ENCODE measurements at regions not wholly inside any gene's neighbourhood (a gene's known extent, or its start where the extent isn't known, plus 50 kb on each side); places are given as distances from the start of the nearest gene placed in this dataset.

- H3K36me3 ChIP-seq, result no peaks in the 10 kb centered on the region
- Mint-ChIP-seq H3K4me3 (no peak overlapping the region), H3K4me1 (peaks cover 2% of the 10 kb centered on the region), H3K36me3 (no peaks in the 10 kb centered on the region), H3K27ac (no peak overlapping the region), H3K27me3 (ENCODE audit: insufficient read depth, low read depth) (peaks cover 2% of the 10 kb centered on the region), H3K9me3 (peaks cover 11% of the 10 kb centered on the region)
- no peak overlapping the region for H3K27ac ChIP-seq
- H3K9me3 ChIP-seq (ENCODE audit: low read depth), result no peaks in the 10 kb centered on the region
- no peak overlapping the region for H3K4me3 ChIP-seq
- DNase-seq (ENCODE audit: low spot score), result no peak
- H3K27me3 ChIP-seq, result no peaks in the 10 kb centered on the region
- no peak overlapping the region for H3K9ac ChIP-seq
- TF ChIP-seq EZH2phosphoT487 (IDR thresholded peaks at IDR 0.05) (no peak), EZH2 (IDR thresholded peaks at IDR 0.05) (no peak)
- TF ChIP-seq, protein P1, sequence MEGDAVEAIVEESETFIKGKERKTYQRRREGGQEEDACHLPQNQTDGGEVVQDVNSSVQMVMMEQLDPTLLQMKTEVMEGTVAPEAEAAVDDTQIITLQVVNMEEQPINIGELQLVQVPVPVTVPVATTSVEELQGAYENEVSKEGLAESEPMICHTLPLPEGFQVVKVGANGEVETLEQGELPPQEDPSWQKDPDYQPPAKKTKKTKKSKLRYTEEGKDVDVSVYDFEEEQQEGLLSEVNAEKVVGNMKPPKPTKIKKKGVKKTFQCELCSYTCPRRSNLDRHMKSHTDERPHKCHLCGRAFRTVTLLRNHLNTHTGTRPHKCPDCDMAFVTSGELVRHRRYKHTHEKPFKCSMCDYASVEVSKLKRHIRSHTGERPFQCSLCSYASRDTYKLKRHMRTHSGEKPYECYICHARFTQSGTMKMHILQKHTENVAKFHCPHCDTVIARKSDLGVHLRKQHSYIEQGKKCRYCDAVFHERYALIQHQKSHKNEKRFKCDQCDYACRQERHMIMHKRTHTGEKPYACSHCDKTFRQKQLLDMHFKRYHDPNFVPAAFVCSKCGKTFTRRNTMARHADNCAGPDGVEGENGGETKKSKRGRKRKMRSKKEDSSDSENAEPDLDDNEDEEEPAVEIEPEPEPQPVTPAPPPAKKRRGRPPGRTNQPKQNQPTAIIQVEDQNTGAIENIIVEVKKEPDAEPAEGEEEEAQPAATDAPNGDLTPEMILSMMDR (IDR thresholded peaks at IDR 0.05), result no peak
- no peaks in the 10 kb centered on the region for H4K20me1 ChIP-seq (ENCODE audit: low read depth)
- H3K79me2 ChIP-seq (ENCODE audit: low read depth), result no peaks in the 10 kb centered on the region
- no peak overlapping the region for H2AFZ ChIP-seq (replicated peaks)
- H3K4me2 ChIP-seq, result no peak overlapping the region
- no peaks in the 10 kb centered on the region for H3K4me1 ChIP-seq
- H3F3A ChIP-seq (ENCODE audit: low read depth), result no peaks in the 10 kb centered on the region
Observed at GRCh38 chr1:214830941-214831340, 227.9 kb downstream of the CENPF start.

DNA sequence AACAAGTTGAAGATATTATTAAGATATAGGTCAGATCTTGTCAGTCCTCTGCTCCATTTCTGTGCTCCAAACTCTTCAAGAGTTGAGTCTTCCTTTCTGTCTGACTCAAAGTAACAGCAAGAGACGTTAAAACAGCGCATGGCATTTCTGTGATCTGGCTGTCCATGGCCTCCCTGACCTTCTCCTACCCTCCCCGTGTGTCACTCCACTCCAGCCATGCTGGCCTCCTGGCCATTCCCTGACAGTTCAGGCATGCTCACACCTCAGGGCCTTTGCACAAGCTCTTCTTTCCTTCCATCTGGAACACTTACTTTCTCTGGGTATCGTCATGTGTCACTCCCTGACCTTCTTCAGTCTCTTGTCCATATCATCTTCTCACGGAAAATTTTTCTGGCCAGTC is 229.0 kb downstream of the CENPF start:
- Histone ChIP-seq H3K27ac (no peak overlapping the region), H3F3A (ENCODE audit: low read depth) (no peaks in the 10 kb centered on the region), H3K27me3 (no peaks in the 10 kb centered on the region), H2AFZ (replicated peaks) (no peak overlapping the region), H3K79me2 (ENCODE audit: low read depth) (no peaks in the 10 kb centered on the region), H3K4me2 (no peak overlapping the region), H3K36me3 (no peaks in the 10 kb centered on the region), H3K4me1 (no peaks in the 10 kb centered on the region), H4K20me1 (ENCODE audit: low read depth) (no peaks in the 10 kb centered on the region), H3K4me3 (no peak overlapping the region), H3K9ac (no peak overlapping the region), H3K9me3 (ENCODE audit: low read depth) (no peaks in the 10 kb centered on the region)
- DNase-seq (ENCODE audit: low spot score), result no peak
- H3K4me3 Mint-ChIP-seq, result no peak overlapping the region
- peaks cover 2% of the 10 kb centered on the region for H3K27me3 Mint-ChIP-seq (ENCODE audit: insufficient read depth, low read depth)
- TF ChIP-seq EZH2 (IDR thresholded peaks at IDR 0.05) (no peak), EZH2phosphoT487 (IDR thresholded peaks at IDR 0.05) (no peak)
- TF ChIP-seq, protein P1 (IDR thresholded peaks at IDR 0.05), result no peak
- no peaks in the 10 kb centered on the region for H3K36me3 Mint-ChIP-seq
- no peak overlapping the region for H3K27ac Mint-ChIP-seq
- H3K4me1 Mint-ChIP-seq, result peaks cover 2% of the 10 kb centered on the region
- H3K9me3 Mint-ChIP-seq, result peaks cover 9% of the 10 kb centered on the region

GRCh38 chr1:214833178-214833756 is 230.3 kb downstream of the CENPF start:
- H3K9me3 ChIP-seq (ENCODE audit: low read depth), result no peaks in the 10 kb centered on the region
- no peak overlapping the region for H3K4me3 ChIP-seq
- H3K79me2 ChIP-seq (ENCODE audit: low read depth), result no peaks in the 10 kb centered on the region
- Mint-ChIP-seq H3K9me3 (no peaks in the 10 kb centered on the region), H3K27ac (no peak overlapping the region), H3K36me3 (no peaks in the 10 kb centered on the region), H3K27me3 (ENCODE audit: insufficient read depth, low read depth) (peaks cover 2% of the 10 kb centered on the region), H3K4me1 (peaks cover 2% of the 10 kb centered on the region), H3K4me3 (no peak overlapping the region)
- no peak for DNase-seq (ENCODE audit: low spot score)
- no peak overlapping the region for H3K4me2 ChIP-seq
- no peaks in the 10 kb centered on the region for H3F3A ChIP-seq (ENCODE audit: low read depth)
- no peaks in the 10 kb centered on the region for H4K20me1 ChIP-seq (ENCODE audit: low read depth)
- no peak overlapping the region for H3K27ac ChIP-seq
- H3K36me3 ChIP-seq, result no peaks in the 10 kb centered on the region
- no peak overlapping the region for H2AFZ ChIP-seq (replicated peaks)
- no peaks in the 10 kb centered on the region for H3K27me3 ChIP-seq
- TF ChIP-seq EZH2phosphoT487 (IDR thresholded peaks at IDR 0.05) (no peak), EZH2 (IDR thresholded peaks at IDR 0.05) (no peak)
- TF ChIP-seq, protein P1 (IDR thresholded peaks at IDR 0.05), result no peak
- no peaks in the 10 kb centered on the region for H3K4me1 ChIP-seq
- no peak overlapping the region for H3K9ac ChIP-seq
